ENCODE measurements at regions not wholly inside any gene's neighbourhood (a gene's known extent, or its start where the extent isn't known, plus 50 kb on each side); places are given as distances from the start of the nearest gene placed in this dataset.
"Not testable (repeated sequence)": the region's sequence is repeated elsewhere in the genome, so short reads cannot be mapped to it uniquely, and the experiment has no call there.

DNA sequence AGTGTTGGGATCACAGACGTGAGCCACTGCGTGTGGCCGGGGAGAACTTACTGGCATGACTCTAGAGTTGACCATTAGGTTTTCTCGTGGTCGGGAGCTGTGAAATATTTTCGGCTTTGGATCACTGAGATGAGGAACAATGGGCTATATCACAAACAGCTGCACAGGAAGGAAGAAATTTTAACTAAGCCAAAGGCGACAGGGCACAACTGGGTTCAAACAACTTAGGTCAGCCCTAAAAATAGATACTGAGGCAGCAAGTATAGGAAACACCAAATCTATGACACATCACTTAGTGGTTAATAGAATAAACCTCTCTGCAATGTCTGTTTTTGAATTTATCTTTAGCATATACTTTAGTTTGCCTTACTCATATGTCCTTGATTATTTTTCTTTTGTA lies 162.9 kb downstream of the LRIG3 start:
- no peak for DNase-seq

DNA sequence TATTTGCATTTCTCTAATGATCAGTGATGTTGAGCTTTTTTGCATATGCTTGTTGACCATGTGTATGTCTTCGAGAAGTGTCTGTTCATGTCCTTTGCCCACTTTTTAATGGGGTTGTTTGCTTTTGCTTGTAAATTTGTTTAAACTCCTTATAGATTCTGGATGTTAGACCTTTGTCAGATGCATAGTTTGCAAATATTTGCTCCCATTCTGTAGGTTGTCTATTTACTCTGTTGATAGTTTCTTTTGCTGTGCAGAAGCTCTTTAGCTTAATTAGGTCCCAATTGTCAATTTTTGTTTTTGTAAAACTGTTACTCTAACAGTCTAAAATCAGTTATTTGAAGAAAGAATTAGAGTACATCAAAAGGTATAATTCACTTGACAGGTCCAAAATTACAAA lies 160.6 kb downstream of the LRIG3 start:
- DNase-seq, result not testable (repeated sequence)

- no peak for DNase-seq
Observed at GRCh38 chr12:58761308-58761707, 159.0 kb downstream of the LRIG3 start.

DNA sequence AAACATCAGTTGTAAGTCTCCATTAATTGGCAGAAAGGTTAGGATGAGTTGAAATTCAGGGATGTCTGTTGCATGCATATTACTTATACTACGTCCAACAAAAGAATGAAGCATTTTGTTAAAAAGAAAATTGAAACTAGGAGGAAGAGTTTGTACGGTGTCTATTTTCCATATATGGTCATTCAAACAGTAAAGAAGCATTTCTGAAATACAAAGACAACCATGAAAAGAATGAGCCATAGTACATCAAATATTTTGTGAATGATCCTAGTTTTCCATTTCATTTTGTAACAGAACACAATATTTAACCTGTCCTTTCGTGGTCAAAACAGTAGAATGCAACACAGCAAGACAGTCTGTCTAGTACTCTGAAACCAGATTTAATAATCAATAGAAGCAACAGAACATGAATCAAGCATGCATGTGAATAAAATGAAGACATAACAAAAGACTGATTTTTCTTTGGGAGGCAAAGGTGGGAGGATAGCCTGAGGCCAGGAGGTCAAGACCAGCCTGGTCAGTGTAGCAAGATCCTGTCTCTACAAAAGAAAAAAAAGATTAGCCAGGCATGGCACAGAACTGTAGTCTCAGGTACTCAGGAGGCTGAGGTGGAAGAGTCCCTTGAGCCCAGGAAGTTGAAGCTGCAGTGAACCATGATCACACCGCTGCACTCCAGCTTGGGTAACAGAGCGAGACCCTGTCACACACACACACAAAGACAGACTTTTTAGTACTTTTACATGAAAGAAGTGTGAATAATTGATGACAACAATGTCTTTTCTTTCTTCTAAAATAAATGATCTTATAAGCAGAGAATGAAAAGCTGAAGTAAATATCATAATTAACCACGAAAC lies 156.0 kb downstream of the LRIG3 start:
- no peak for DNase-seq

- DNase-seq, result peak; percentile 5
Observed at GRCh38 chr12:58765076-58765475, 155.2 kb downstream of the LRIG3 start.

DNA sequence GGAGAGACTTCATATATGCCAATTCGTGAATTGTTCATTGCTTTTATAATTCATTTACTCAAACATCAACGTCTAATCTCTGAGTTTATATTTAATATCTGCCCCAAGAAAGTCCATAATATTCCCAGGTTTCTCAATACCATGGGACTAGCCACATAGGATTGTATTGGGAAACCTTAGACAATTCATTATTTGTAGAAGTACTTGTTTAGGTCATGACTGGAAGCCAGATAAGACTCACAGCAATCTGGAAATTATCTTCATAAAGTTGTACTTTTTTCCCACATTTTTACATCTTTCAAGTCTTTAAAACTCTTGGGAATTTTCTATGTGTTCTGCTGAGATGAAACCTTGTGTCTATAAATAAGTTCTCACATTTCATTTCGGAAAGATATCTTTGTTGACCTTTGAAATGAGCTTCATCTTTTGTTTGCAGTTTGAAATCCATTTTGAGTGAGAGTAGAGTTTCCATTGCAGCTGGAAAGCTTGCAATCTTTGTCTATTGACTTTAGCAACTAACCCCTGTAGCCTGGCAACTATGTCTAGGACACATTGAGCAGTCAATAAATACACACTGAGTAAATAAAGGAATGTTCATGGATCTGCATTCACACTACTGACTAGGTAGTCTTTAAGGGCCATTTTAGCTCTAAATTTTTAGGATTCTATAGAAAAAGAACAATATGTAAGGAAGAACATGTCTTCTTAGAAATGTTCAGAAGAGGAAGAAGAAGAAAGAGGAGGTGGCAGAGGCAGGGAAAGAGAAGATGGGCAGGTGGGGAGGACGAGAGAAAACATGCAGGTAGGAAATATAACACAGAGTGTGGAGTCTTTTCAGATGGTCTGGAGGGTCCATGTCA lies 154.4 kb downstream of the LRIG3 start:
- DNase-seq, result peak; percentile 90

GRCh38 chr12:58766513-58766870 lies 153.8 kb downstream of the LRIG3 start:
- DNase-seq, result no peak

DNA sequence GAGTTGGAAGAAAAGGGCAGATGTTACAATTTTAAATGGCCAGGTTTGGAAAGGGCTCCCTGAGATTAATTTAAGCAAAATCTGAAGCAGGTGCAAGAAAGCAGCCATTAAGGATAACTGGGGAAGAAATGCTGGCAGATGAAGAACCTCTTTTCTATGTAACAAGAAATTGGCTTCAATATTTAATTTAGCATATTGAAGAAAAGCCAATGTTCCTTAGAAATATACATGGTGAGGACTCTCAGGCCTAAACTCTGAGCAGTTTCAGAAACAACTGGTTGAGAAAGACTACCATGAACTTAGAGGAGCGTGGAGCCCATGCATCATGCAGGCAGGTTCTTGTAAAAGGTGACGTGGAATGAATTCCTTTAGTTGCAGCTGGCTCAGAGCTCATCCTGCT lies 152.8 kb downstream of the LRIG3 start:
- DNase-seq, result no peak

- DNase-seq, result no peak
Observed at GRCh38 chr12:58773986-58774385, 146.3 kb downstream of the LRIG3 start.

GRCh38 chr12:58774731-58775130 lies 145.6 kb downstream of the LRIG3 start:
- no peak for DNase-seq

DNA sequence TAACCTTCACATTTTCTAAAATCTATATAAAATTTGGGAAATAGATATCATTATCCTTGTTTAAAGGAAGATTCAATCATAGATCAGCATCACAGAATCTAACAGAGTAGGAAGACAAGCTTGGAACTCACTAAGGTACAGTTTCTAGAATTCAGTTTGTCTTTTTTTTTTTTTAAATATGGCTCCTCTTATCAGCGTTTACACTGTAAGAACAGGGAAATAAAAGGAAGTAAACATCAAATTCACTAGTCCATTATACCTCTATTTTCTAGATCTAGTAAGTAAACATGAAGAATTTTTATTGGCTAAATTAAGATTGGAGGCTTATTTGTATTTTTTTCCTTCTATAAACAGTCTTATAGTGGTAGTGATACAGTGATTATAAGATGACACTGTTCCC lies 144.9 kb downstream of the LRIG3 start:
- no peak for DNase-seq

- DNase-seq, result no peak
Observed at GRCh38 chr12:58776144-58776543, 144.2 kb downstream of the LRIG3 start.

DNA sequence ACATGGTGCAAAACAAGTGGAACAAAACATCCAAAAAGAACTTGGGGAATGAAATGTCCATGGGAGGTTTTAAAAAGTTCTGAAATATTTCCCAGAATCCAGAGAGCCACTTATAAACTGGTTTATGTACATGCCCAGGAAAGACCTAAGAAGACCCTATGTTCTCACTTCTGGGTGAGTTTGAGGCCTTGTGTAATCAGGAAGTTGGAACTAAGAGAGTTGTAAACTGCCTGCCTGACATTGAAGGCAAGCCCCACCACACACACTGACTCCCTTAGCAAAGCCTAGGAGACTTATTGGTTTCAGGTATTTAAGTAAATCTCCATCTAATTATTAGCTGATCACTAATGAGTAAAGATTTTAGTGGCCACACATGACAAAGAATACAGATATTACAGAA lies 142.5 kb downstream of the LRIG3 start:
- no peak for DNase-seq

GRCh38 chr12:58781609-58782008 lies 138.7 kb downstream of the LRIG3 start:
- DNase-seq, result no peak

DNA sequence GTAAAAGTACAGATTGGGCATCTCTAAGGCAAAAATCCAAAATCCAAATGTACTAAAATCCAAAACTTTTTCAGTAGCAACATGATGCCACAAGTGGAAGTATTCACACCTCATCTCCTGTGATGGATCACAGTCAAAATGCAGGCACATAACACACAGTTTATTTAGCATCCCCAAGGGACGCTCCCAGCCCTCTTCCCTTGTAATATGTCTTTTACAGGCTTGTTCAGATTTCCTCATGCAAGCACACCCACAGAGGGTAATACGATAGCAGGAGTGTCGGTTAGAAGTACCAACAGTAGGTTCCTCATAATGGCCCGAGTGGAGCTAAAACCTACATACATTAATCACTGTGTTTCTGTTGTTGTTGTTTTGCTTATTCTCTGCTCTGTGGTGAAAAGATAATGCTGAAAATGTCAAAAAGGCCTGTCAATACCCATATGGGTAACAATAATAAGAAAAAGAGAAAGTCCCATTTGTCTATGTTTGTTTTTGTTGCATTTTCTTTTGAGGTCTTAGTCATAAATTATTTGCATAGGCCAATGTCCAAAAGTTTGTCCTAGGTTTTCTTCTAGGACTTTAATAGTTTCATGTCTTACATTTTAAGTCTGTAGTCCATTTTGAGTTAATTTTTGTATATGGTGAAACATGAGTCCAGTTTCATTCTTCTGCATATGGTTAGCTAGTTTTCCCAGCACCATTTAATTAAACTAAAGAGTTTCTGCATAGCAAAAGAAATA lies 133.1 kb downstream of the LRIG3 start:
- DNase-seq, result no peak

DNA sequence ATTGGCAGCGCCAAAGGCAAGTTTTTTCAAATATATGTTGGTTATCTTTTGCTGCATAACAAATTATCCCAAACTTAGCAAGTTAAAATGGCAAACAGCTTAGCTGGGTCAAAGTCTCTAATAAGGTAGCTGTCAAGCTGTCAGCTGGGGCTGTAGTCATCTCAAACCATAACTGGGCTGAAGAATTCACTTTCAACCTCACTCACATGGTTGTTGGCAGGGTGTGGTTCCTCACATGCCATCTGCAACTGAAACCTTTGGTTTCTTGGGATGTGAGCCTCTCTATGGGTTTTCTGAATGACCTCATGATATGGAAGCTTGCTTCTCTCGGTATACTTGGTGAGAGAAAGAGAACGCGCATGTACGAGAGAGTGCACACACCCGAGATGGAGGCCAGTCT lies 125.4 kb downstream of the LRIG3 start:
- no peak for DNase-seq

DNA sequence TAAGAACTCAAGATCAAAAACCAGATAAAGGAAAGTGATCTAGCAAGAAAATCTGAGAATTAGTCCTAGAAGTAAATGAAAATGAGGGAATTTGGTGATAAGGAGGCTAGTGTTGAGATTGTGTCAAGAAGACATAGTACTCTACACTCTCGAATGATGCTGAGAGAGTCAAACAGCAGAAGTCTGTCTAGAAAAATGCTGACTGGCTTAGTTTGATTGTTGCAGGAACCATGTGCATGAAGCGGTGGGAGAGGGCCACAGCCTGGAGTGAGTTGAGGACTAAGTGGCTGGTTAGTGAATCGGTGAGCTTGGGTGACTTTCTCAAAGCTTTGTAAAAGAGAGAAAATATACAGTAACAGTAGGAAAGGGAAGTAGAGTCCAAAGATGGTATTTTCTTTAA lies 124.5 kb downstream of the LRIG3 start:
- DNase-seq, result no peak

DNA sequence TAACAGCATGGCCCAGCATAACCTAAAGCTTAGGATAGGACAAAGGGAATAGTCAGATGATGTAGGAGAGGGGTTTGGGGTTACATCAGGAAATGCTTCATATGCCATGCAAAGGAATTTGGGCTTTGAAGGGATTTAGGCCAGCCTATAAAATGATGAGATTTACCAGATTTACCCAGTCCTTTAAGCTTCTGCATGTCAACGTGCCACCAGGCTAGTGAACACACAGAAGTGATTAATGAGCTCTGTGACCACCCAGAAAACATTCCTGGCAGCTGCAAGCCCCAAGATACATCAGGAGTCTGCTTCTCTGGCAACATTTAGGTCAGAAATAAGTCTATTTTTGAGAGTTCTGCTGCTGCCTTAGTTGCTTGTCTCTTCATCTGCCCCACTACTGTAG lies 118.3 kb downstream of the LRIG3 start:
- DNase-seq, result no peak

DNA sequence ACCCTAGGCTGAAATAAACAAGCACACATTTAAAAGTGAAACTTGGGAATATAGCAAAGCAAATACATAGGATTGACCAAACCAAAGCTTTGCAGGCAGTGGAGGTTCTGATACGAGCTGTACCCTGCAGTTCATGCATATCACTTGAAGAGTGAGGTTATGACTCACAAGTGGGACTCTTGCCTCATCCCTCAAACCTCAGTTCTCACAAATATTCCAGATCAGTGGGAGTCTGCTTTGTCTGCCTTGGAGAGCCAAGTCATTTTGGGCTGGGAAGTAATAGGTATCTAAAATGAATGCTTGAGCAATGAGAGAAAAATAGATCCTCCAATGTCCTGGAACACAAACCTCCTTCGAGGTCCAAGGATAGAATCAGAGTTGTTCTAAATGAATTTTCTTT lies 116.4 kb downstream of the LRIG3 start:
- DNase-seq, result no peak

- no peak for DNase-seq
Observed at GRCh38 chr12:58804749-58805148, 115.6 kb downstream of the LRIG3 start.

DNA sequence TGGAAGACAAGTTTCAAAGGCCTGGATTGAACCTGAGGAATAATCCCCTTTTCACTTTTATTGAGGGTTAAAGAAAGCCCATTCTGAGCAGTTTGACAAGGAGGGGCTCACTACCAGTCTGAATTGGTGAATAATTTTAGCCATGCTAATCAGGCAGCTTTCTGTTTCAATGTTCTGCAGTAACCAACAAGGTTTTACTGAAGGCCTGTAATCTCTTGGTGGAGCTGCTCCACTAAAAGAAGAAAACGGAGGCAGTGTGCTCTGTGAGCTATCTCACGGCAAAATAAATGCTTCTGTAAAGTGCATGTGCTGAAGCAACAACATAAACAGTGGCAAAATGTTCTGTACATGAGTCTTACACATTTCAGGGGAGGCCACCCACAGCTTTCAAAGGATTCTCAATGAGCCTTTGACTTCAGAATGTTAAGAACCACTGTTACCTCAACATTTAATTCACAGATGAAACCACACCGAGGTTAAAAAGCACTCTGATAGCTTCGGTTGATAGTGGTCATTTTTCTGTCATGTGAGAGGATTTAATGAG lies 111.2 kb downstream of the LRIG3 start:
- no peak for DNase-seq

DNA sequence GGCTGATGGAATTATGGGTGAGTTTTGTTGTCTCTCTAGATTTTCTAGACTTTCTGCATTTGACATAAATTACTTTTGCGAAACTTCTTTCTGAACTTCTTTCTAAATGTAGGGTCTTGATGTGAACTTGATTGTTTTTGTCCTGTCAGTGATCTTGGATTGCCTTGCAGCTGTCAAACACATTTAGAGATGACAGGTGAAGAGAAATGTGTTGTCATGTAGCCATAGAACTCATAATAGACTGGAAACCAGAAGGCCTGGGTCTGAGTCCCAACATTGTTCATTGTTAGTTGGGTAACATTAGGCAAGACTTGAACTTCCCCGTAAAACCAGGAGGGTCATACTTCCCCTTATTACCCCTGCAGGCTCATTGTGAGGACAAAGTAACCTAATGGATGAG lies 109.0 kb downstream of the LRIG3 start:
- DNase-seq, result no peak

- no peak for DNase-seq
Observed at GRCh38 chr12:58812214-58812613, 108.1 kb downstream of the LRIG3 start.
